ENCODE measurements at regions not wholly inside any gene's neighbourhood (a gene's known extent, or its start where the extent isn't known, plus 50 kb on each side); places are given as distances from the start of the nearest gene placed in this dataset.

- TF ChIP-seq EZH2phosphoT487 (conservative IDR thresholded peaks at IDR 0.05; ENCODE audit: low read length) (no peak), CTCF (IDR thresholded peaks at IDR 0.05; ENCODE audit: insufficient read depth, low read length, poor library complexity, severe bottlenecking) (no peak)
- Histone ChIP-seq H3K9me3 (ENCODE audit: insufficient read depth, low read length) (no peaks in the 10 kb centered on the region), H3F3A (ENCODE audit: insufficient read depth) (no peaks in the 10 kb centered on the region), H3K4me3 (ENCODE audit: insufficient read depth, low read length, poor library complexity, severe bottlenecking) (no peak overlapping the region), H4K20me1 (ENCODE audit: low read depth, low read length) (no peaks in the 10 kb centered on the region), H2AFZ (ENCODE audit: low read depth, low read length, severe bottlenecking) (no peak overlapping the region), H3K36me3 (ENCODE audit: low read length) (no peaks in the 10 kb centered on the region), H3K9ac (ENCODE audit: low read length) (no peak overlapping the region), H3K79me2 (ENCODE audit: insufficient read depth, low read length) (no peaks in the 10 kb centered on the region), H3K27ac (ENCODE audit: low read depth, low read length) (no peak overlapping the region), H3K4me2 (ENCODE audit: low read depth, low read length, poor library complexity, severe bottlenecking) (no peak overlapping the region), H3K27me3 (ENCODE audit: low read length) (no peaks in the 10 kb centered on the region), H3K9me2 (replicated peaks; ENCODE audit: insufficient read depth, low read length) (no peaks in the 10 kb centered on the region)
These were observed 57.7 kb upstream of the PTPRT start for GRCh38 chr20:43247361-43247760.

GRCh38 chr20:43244647-43245046, 54.9 kb upstream of the PTPRT start:
- no peak overlapping the region for H3K9ac ChIP-seq (ENCODE audit: low read length)
- H3K27ac ChIP-seq (ENCODE audit: low read depth, low read length): no peak overlapping the region
- no peak overlapping the region for H3K4me2 ChIP-seq (ENCODE audit: low read depth, low read length, poor library complexity, severe bottlenecking)
- no peaks in the 10 kb centered on the region for H3K9me2 ChIP-seq (replicated peaks; ENCODE audit: insufficient read depth, low read length)
- H3K27me3 ChIP-seq (ENCODE audit: low read length): no peaks in the 10 kb centered on the region
- H2AFZ ChIP-seq (ENCODE audit: low read depth, low read length, severe bottlenecking): no peak overlapping the region
- no peaks in the 10 kb centered on the region for H3F3A ChIP-seq (ENCODE audit: insufficient read depth)
- H4K20me1 ChIP-seq (ENCODE audit: low read depth, low read length): no peaks in the 10 kb centered on the region
- H3K79me2 ChIP-seq (ENCODE audit: insufficient read depth, low read length): no peaks in the 10 kb centered on the region
- TF ChIP-seq CTCF (IDR thresholded peaks at IDR 0.05; ENCODE audit: insufficient read depth, low read length, poor library complexity, severe bottlenecking): no peak
- TF ChIP-seq EZH2phosphoT487 (conservative IDR thresholded peaks at IDR 0.05; ENCODE audit: low read length): no peak
- no peak overlapping the region for H3K4me3 ChIP-seq (ENCODE audit: insufficient read depth, low read length, poor library complexity, severe bottlenecking)
- H3K9me3 ChIP-seq (ENCODE audit: insufficient read depth, low read length): no peaks in the 10 kb centered on the region
- no peaks in the 10 kb centered on the region for H3K36me3 ChIP-seq (ENCODE audit: low read length)

- no peaks in the 10 kb centered on the region for H4K20me1 ChIP-seq (ENCODE audit: low read depth, low read length)
- no peak for TF ChIP-seq CTCF (IDR thresholded peaks at IDR 0.05; ENCODE audit: insufficient read depth, low read length, poor library complexity, severe bottlenecking)
- TF ChIP-seq EZH2phosphoT487 (conservative IDR thresholded peaks at IDR 0.05; ENCODE audit: low read length): no peak
- no peaks in the 10 kb centered on the region for H3K9me2 ChIP-seq (replicated peaks; ENCODE audit: insufficient read depth, low read length)
- H3K9ac ChIP-seq (ENCODE audit: low read length): no peak overlapping the region
- no peak overlapping the region for H3K27ac ChIP-seq (ENCODE audit: low read depth, low read length)
- no peaks in the 10 kb centered on the region for H3K27me3 ChIP-seq (ENCODE audit: low read length)
- no peak overlapping the region for H3K4me3 ChIP-seq (ENCODE audit: insufficient read depth, low read length, poor library complexity, severe bottlenecking)
- no peaks in the 10 kb centered on the region for H3K9me3 ChIP-seq (ENCODE audit: insufficient read depth, low read length)
- no peak overlapping the region for H3K4me2 ChIP-seq (ENCODE audit: low read depth, low read length, poor library complexity, severe bottlenecking)
- H3K36me3 ChIP-seq (ENCODE audit: low read length): no peaks in the 10 kb centered on the region
- H2AFZ ChIP-seq (ENCODE audit: low read depth, low read length, severe bottlenecking): no peak overlapping the region
- no peaks in the 10 kb centered on the region for H3F3A ChIP-seq (ENCODE audit: insufficient read depth)
- no peaks in the 10 kb centered on the region for H3K79me2 ChIP-seq (ENCODE audit: insufficient read depth, low read length)
These were observed 54.1 kb upstream of the PTPRT start for GRCh38 chr20:43243672-43244269.
